Neural cell (in vitro differentiated cells): ENCODE measurements at regions not wholly inside any gene's neighbourhood (a gene's known extent, or its start where the extent isn't known, plus 50 kb on each side); places are given as distances from the start of the nearest gene placed in this dataset.

ENCODE experiments used
- EZH2 ChIP-seq: fragments of 200-600, 300-800 bp; shearing (Covaris generic), sonication (generic); IDR thresholded peaks from 2 replicates; pipeline ENCODE4 v1.6.1; 2014; ENCODE audit warnings: antibody characterized with exemption, low read length, borderline replicate concordance, mild to moderate bottlenecking; ENCODE audit not compliant: insufficient read depth, poor library complexity, severe bottlenecking
- POLR2AphosphoS5 ChIP-seq: IDR thresholded peaks from 2 replicates; pipeline ENCODE4 v1.6.1; 2012
- RAD21 ChIP-seq: fragments of 450-650 bp; conservative IDR thresholded peaks from 2 replicates; pipeline ENCODE4 v1.6.1; 2014; ENCODE audit warnings: antibody characterized with exemption, mild to moderate bottlenecking, moderate library complexity
- REST ChIP-seq: IDR thresholded peaks from 2 replicates; pipeline ENCODE4 v1.6.1; 2012; ENCODE audit warnings: borderline replicate concordance

DNA sequence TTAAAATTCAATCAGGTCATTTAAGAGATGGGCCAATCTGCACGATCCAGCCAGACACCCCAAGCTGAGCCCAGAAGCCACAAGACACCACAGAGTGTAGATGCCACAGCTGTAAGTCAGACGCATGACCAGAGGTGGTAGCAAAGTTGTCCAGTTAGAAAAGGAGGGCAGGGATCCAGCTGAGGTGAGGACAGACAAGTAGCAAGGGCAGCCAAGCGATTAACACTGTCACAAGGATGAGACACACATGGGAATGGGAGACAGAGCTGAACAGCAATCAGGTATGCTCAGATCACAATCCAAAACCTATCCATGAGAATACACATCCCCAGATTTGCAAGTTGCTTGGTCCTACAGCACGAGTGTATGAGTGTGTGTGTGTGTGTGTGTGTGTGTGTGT, 143.4 kb upstream of the STK17B start:
- no peak for TF ChIP-seq EZH2
- TF ChIP-seq REST: no peak
- no peak for TF ChIP-seq POLR2AphosphoS5
- TF ChIP-seq RAD21: no peak
